GM12878 (cell line): ENCODE measurements at regions not wholly inside any gene's neighbourhood (a gene's known extent, or its start where the extent isn't known, plus 50 kb on each side); places are given as distances from the start of the nearest gene placed in this dataset.

Source experiments
- ATAC-seq: fragments of 200-7000 bp; cut with Tn5 transposase; 3 replicates; pipeline ENCODE4 v1.9.1; 2020; ENCODE audit warnings: mild to moderate bottlenecking, moderate library complexity
- BruUV-seq: library from RNA; stranded (reverse); fragments of 400-500 nt; replicated peaks from 2 replicates; lab custom pipeline; 2021; lab: Mats Ljungman, UMichigan
- CTCF ChIA-PET: fragments of 300-600 bp; sonication (Branson Sonifier 250); formaldehyde crosslinking; extraction: SDS; loops from one replicate; lab custom pipeline; 2021; ENCODE audit warnings: inconsistent platforms; lab: Yijun Ruan, JAX
- POLR2A ChIA-PET: fragments of 350-600 bp; formaldehyde crosslinking; extraction: SDS; loops from one replicate; lab custom pipeline; 2021; ENCODE audit warnings: inconsistent platforms; lab: Charles Lee
- RAD21 ChIA-PET: fragments of 300-600 bp; sonication (Branson Sonifier 250); formaldehyde crosslinking; loops from one replicate; lab custom pipeline; 2023; ENCODE audit warnings: antibody characterized with exemption; ENCODE audit not compliant: unreplicated experiment; lab: Charles Lee
- SMC1A ChIA-PET: fragments of 300-600 bp; sonication (Branson Sonifier 250); formaldehyde crosslinking; loops from one replicate; lab custom pipeline; 2023; ENCODE audit not compliant: unreplicated experiment, uncharacterized antibody; lab: Charles Lee
- DNase-seq: peaks from one replicate; pipeline ENCODE4 v3.0.0-alpha.2; 2011; ENCODE audit warnings: low read depth, low spot score
- FAIRE-seq: peaks from 3 replicates; lab custom pipeline; 2011; peaks lifted over from hg19 to GRCh38; lab: Jason Lieb, UNC
- H2AFZ ChIP-seq: 2 replicates; pipeline ENCODE4 v1.6.0; 2011; ENCODE audit warnings: low read depth, low read length, control low read depth; ENCODE audit not compliant: control insufficient read depth
- H3K27ac ChIP-seq: 2 replicates; pipeline ENCODE4 v1.5.1; 2011; ENCODE audit warnings: control low read depth; ENCODE audit not compliant: control insufficient read depth, insufficient read depth
- H3K27me3 ChIP-seq, 2 experiments: replicated peaks in 1 of 2; 2 replicates each; pipeline versions ENCODE4 v1.6.0 to v1.6.1; 2011; ENCODE audit warnings: low read length in 1 of 2; ENCODE audit not compliant: control insufficient read depth in 2 of 2, insufficient read depth in 2 of 2
- H3K36me3 ChIP-seq, 2 experiments: 2 replicates each; pipeline ENCODE4 v1.5.1; 2011; ENCODE audit warnings: low read length in 1 of 2; ENCODE audit not compliant: control insufficient read depth in 2 of 2, insufficient read depth in 2 of 2
- H3K4me1 ChIP-seq: 2 replicates; pipeline ENCODE4 v1.6.1; 2011; ENCODE audit warnings: mild to moderate bottlenecking, low read length, moderate library complexity, mixed read lengths; ENCODE audit not compliant: control insufficient read depth, insufficient read depth
- H3K4me2 ChIP-seq: 2 replicates; pipeline ENCODE4 v1.6.0; 2011; ENCODE audit warnings: control low read depth; ENCODE audit not compliant: control insufficient read depth, insufficient read depth
- H3K4me3 ChIP-seq: fragments of 200-600 bp; sonication (generic); 2 replicates; pipeline ENCODE4 v1.5.1; 2016
- H3K79me2 ChIP-seq: 2 replicates; pipeline ENCODE4 v1.6.0; 2011; ENCODE audit warnings: low read length; ENCODE audit not compliant: control insufficient read depth, insufficient read depth
- H3K9ac ChIP-seq: 2 replicates; pipeline ENCODE4 v1.8.0; 2011; ENCODE audit warnings: low read length, control low read depth, mixed read lengths; ENCODE audit not compliant: control insufficient read depth, insufficient read depth
- H3K9me3 ChIP-seq: replicated peaks from 3 replicates; pipeline ENCODE4 v1.5.1; 2011; ENCODE audit warnings: mild to moderate bottlenecking, low read length; ENCODE audit not compliant: control insufficient read depth, insufficient read depth
- H4K20me1 ChIP-seq: 2 replicates; pipeline ENCODE4 v1.6.0; 2011; ENCODE audit not compliant: control insufficient read depth, insufficient read depth
- ATF3 ChIP-seq: IDR thresholded peaks from 2 replicates; pipeline ENCODE4 v1.6.1; 2011; ENCODE audit warnings: low read depth, mild to moderate bottlenecking, low read length, moderate library complexity, borderline replicate concordance; ENCODE audit errors: extremely low read depth
- MEF2A ChIP-seq: IDR thresholded peaks from 2 replicates; pipeline ENCODE4 v1.6.1; 2011; ENCODE audit warnings: low read depth, mild to moderate bottlenecking, low read length, moderate library complexity; ENCODE audit not compliant: insufficient read depth
- POLR2A ChIP-seq: IDR thresholded peaks from 2 replicates; pipeline ENCODE4 v1.6.1; 2011; ENCODE audit warnings: low read depth, mild to moderate bottlenecking, low read length
- POLR2AphosphoS2 ChIP-seq: IDR thresholded peaks from 2 replicates; pipeline ENCODE4 v1.6.1; 2011; ENCODE audit warnings: low read depth, mild to moderate bottlenecking, low read length, improper control_type of control experiment, moderate library complexity
- RCOR1 ChIP-seq: conservative IDR thresholded peaks from 2 replicates; pipeline ENCODE4 v1.6.1; 2012; ENCODE audit warnings: low read depth, low read length, improper control_type of control experiment
- SKIL ChIP-seq: fragments of 450-650 bp; IDR thresholded peaks from 2 replicates; pipeline ENCODE4 v1.6.1; 2017; ENCODE audit warnings: mild to moderate bottlenecking, low read depth, inconsistent platforms; ENCODE audit not compliant: poor library complexity, severe bottlenecking
- SREBF1 ChIP-seq: IDR thresholded peaks from 2 replicates; pipeline ENCODE4 v1.6.1; 2012; ENCODE audit warnings: mild to moderate bottlenecking, low read length
- WGBS: methylation state at CpG from one replicate; pipeline ENCODE4 v1.1.6; 2016; ENCODE audit warnings: low lambda C conversion rate; ENCODE audit not compliant: insufficient replicate concordance, insufficient coverage; ENCODE audit errors: missing lambda C conversion rate; 5-methylcytosine and 5-hydroxymethylcytosine counted together
- in situ Hi-C: fragments of 300-500 bp; cut with MboI; formaldehyde crosslinking; loops from 9 replicates; pipeline ENCODE4 v1.14.3; 2018; ENCODE audit warnings: mixed read lengths
- intact Hi-C: fragments of 100-400 bp; cut with micrococcal nuclease; formaldehyde crosslinking; loops from one replicate; pipeline ENCODE4 v1.14.2; 2022; ENCODE audit not compliant: unreplicated experiment

DNA sequence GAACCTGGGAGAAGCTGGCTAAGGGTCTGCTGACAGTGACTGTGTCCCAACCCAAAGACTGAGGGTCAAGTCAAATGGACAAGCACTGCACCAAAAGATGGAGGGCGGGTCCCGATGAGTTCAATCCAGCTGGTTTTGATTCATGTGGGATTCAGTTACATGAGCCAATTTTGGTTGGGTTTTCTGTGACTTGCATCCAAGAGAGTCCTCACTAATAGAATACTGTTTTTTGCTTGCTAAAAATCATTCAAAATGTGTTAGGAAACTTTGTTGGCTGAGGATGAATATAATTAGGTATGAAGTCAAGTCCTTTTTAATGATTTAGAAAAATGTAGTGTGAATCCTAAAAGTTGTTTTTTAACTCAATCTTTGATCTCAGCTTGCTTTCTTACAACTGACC is 323.8 kb upstream of the NOX3 start:
- no peak overlapping the region for H3K27ac ChIP-seq
- no peak for DNase-seq
- no peaks in the 10 kb centered on the region for H3K79me2 ChIP-seq
- intact Hi-C loops (no loop called here), in situ Hi-C loops (no loop called here)
- no peak overlapping the region for H3K9ac ChIP-seq
- no TSS peak for BruUV-seq
- ATAC-seq, result no peak
- H3K9me3 ChIP-seq, result no peaks in the 10 kb centered on the region
- TF ChIP-seq MEF2A (no peak), ATF3 (no peak), RCOR1 (no peak), POLR2AphosphoS2 (no peak), POLR2A (no peak), SKIL (no peak), SREBF1 (no peak)
- TF ChIP-seq, all 136 proteins: peak for 0
- Histone ChIP-seq H3K4me3 (no peak overlapping the region), H3K36me3 (no peaks in the 10 kb centered on the region), H3K4me2 (no peak overlapping the region), H3K4me1 (no peaks in the 10 kb centered on the region), H4K20me1 (no peaks in the 10 kb centered on the region), H3K27me3 (no peaks in the 10 kb centered on the region), H2AFZ (no peak overlapping the region)
- FAIRE-seq, result no peak
- ChIA-PET POLR2A (no interaction called here), RAD21 (no interaction called here), CTCF (no interaction called here), SMC1A (no interaction called here)
- 0% methylated on average over 2 of the region's 2 CpGs for WGBS
